K562 (cell line): ENCODE measurements at regions not wholly inside any gene's neighbourhood (a gene's known extent, or its start where the extent isn't known, plus 50 kb on each side); places are given as distances from the start of the nearest gene placed in this dataset.

ENCODE experiments used
- ATAC-seq: fragments of 200-7000 bp; cut with Tn5 transposase; 3 replicates; pipeline ENCODE4 v1.9.1; 2020; ENCODE audit warnings: moderate library complexity
- BruUV-seq: library from RNA; stranded (reverse); fragments of 400-500 nt; replicated peaks from 2 replicates; lab custom pipeline; 2021; lab: Mats Ljungman, UMichigan
- CTCF ChIA-PET: fragments of 300-600 bp; formaldehyde crosslinking; extraction: SDS; loops from one replicate; lab custom pipeline; 2021; ENCODE audit warnings: low intra/inter-chr PET ratio; lab: Yijun Ruan, JAX
- POLR2A ChIA-PET: fragments of 300-600, 350-650 bp; sonication (Branson Sonifier 250); formaldehyde crosslinking; extraction: SDS; loops from one replicate; lab custom pipeline; 2021; ENCODE audit warnings: antibody characterized with exemption, inconsistent platforms; lab: Yijun Ruan, JAX
- DNase-seq, 4 experiments: peaks; one replicate each; pipeline versions ENCODE4 v3.0.0 to v3.0.0-alpha.2; 2011 to 2018; ENCODE audit warnings: low spot score in 3 of 4, mixed read lengths in 3 of 4; ENCODE audit errors: extremely low read depth in 1 of 4
- FAIRE-seq: peaks from 2 replicates; lab custom pipeline; 2011; peaks lifted over from hg19 to GRCh38; lab: Jason Lieb, UNC
- H2AFZ ChIP-seq: 2 replicates; pipeline ENCODE4 v1.6.0; 2011; ENCODE audit warnings: low read depth, low read length, control low read depth, inconsistent platforms
- H3K27ac ChIP-seq: fragments of 200-600 bp; 3 replicates; pipeline ENCODE4 v1.8.0; 2011; ENCODE audit warnings: low read depth, mild to moderate bottlenecking, control low read depth, inconsistent platforms, low read length, moderate library complexity, mixed read lengths; ENCODE audit errors: extremely low read depth
- H3K27me3 ChIP-seq, 2 experiments: fragments of 300-600 bp in 1 of 2; 2 replicates in 1 of 2; 3 replicates in 1 of 2; pipeline versions ENCODE4 v1.6.0 to v1.8.0; 2011; ENCODE audit warnings: inconsistent platforms in 2 of 2, low read length in 2 of 2, mild to moderate bottlenecking in 1 of 2, mixed read lengths in 1 of 2, moderate library complexity in 1 of 2; ENCODE audit not compliant: control insufficient read depth in 2 of 2, insufficient read depth in 2 of 2
- H3K36me3 ChIP-seq: fragments of 300-600 bp; 3 replicates; pipeline ENCODE4 v1.8.0; 2011; ENCODE audit warnings: mild to moderate bottlenecking, low read length, inconsistent platforms; ENCODE audit not compliant: control insufficient read depth, insufficient read depth
- H3K4me1 ChIP-seq, 2 experiments: fragments of 200-600 bp in 1 of 2; replicated peaks in 1 of 2; 2 replicates in 1 of 2; 3 replicates in 1 of 2; pipeline versions ENCODE4 v1.5.1 to v1.8.0; 2011; ENCODE audit warnings: inconsistent platforms in 2 of 2, low read length in 2 of 2, mild to moderate bottlenecking in 1 of 2, mixed read lengths in 1 of 2, moderate library complexity in 1 of 2; ENCODE audit not compliant: control insufficient read depth in 2 of 2, insufficient read depth in 2 of 2
- H3K4me2 ChIP-seq: 2 replicates; pipeline ENCODE4 v1.6.1; 2011; ENCODE audit warnings: low read length, control low read depth, inconsistent platforms, mixed read lengths; ENCODE audit not compliant: insufficient read depth
- H3K4me3 ChIP-seq: fragments of 200-600 bp; sonication (generic), shearing (Covaris generic); 2 replicates; pipeline ENCODE4 v1.5.1; 2016; ENCODE audit warnings: control low read depth, inconsistent platforms
- H3K79me2 ChIP-seq: fragments of 200-600 bp; 3 replicates; pipeline ENCODE4 v1.8.0; 2011; ENCODE audit warnings: low read length, inconsistent platforms; ENCODE audit not compliant: control insufficient read depth, insufficient read depth
- H3K9ac ChIP-seq, 2 experiments: 2 replicates each; pipeline versions ENCODE4 v1.6.0 to v1.6.1; 2011; ENCODE audit warnings: low read depth in 2 of 2, low read length in 2 of 2, control low read depth in 1 of 2, inconsistent platforms in 1 of 2, mild to moderate bottlenecking in 1 of 2, mixed read lengths in 1 of 2; ENCODE audit not compliant: insufficient read depth in 1 of 2
- H3K9me1 ChIP-seq: one replicate; pipeline ENCODE4 v1.6.0; 2011; ENCODE audit warnings: inconsistent platforms, mild to moderate bottlenecking, low read length, moderate library complexity; ENCODE audit not compliant: control insufficient read depth, insufficient read depth
- H3K9me3 ChIP-seq: replicated peaks from 2 replicates; pipeline ENCODE4 v1.5.1; 2011; ENCODE audit warnings: low read depth, low read length, inconsistent platforms; ENCODE audit not compliant: control insufficient read depth, insufficient read depth
- H4K20me1 ChIP-seq: replicated peaks from 2 replicates; pipeline ENCODE4 v1.6.1; 2011; ENCODE audit warnings: low read length, inconsistent platforms, mixed read lengths; ENCODE audit not compliant: control insufficient read depth, insufficient read depth
- AFF1 ChIP-seq, 2 experiments: fragments of 450-650 bp; IDR thresholded peaks; 2 replicates each; pipeline ENCODE4 v1.6.1; 2018; ENCODE audit warnings: mild to moderate bottlenecking in 2 of 2, low read depth in 1 of 2; ENCODE audit not compliant: partially characterized antibody in 2 of 2
- CBFA2T3 ChIP-seq: fragments of 450-650 bp; IDR thresholded peaks from 2 replicates; pipeline ENCODE4 v1.6.1; 2017
- NFXL1 ChIP-seq: fragments of 450-650 bp; formaldehyde crosslinking; IDR thresholded peaks from 2 replicates; pipeline ENCODE4 v1.4.0; 2021; ENCODE audit warnings: mild to moderate bottlenecking
- NRF1 ChIP-seq, 2 experiments: fragments of 450-650 bp; IDR thresholded peaks in 1 of 2; conservative IDR thresholded peaks in 1 of 2; 2 replicates each; pipeline ENCODE4 v1.6.1; 2014; ENCODE audit warnings: mild to moderate bottlenecking in 2 of 2
- SPI1 ChIP-seq: IDR thresholded peaks from 2 replicates; pipeline ENCODE4 v1.6.1; 2011; ENCODE audit warnings: low read depth, low read length, control low read depth, borderline replicate concordance
- ZNF507 ChIP-seq: conservative IDR thresholded peaks from 2 replicates; pipeline ENCODE4 v1.6.1; 2017; ENCODE audit warnings: missing genetic modification characterization, missing compliant biosample characterization
- WGBS: fragments of 100-300 bp; shearing (Covaris generic); methylation state at CpG from one replicate; pipeline ENCODE4 v1.1.6; 2016; ENCODE audit warnings: low coverage, mixed read lengths; ENCODE audit not compliant: insufficient coverage; ENCODE audit errors: missing lambda C conversion rate; 5-methylcytosine and 5-hydroxymethylcytosine counted together
- in situ Hi-C: fragments of 300-500 bp; cut with MboI; formaldehyde crosslinking; loops from 4 replicates; pipeline ENCODE4 v1.15.0; 2018; ENCODE audit warnings: inconsistent platforms, mixed read lengths
- intact Hi-C: fragments of 100-400 bp; cut with micrococcal nuclease; formaldehyde crosslinking; loops from 2 replicates; pipeline ENCODE4 v1.14.2; 2022
- TF ChIP-seq, protein P1 (sequence below): fragments of 450-650 bp; formaldehyde crosslinking; IDR thresholded peaks from 2 replicates; pipeline ENCODE4 v1.4.0; 2022; ENCODE audit warnings: missing genetic modification characterization

DNA sequence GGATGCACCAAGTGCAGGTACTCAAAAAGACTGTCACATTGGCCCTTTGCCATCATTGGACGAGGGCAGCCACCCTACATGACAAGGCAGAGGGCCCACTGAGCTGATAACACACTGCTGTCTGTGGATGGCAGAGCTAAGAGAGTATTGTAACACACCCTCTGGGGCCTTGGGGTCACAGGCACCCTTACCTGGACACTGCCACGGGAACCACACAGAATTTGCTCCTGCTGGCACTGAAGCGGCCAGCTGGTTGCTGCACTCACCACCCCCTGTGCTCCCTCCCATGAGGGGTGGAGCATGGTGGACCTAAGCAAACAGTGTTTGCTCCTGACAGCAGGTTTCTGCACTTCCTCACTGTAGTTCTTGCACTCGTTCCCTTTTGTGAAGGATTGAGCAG is 208.2 kb upstream of the SGO1 start:
- BruUV-seq: no TSS peak
- TF ChIP-seq ZNF507 (tag) (no peak), CBFA2T3 (no peak), SPI1 (peak; percentile 49; the same call in 1 of the 2 replicates), NFXL1 (CRISPR knock-in tag) (no peak)
- TF ChIP-seq, protein P1, sequence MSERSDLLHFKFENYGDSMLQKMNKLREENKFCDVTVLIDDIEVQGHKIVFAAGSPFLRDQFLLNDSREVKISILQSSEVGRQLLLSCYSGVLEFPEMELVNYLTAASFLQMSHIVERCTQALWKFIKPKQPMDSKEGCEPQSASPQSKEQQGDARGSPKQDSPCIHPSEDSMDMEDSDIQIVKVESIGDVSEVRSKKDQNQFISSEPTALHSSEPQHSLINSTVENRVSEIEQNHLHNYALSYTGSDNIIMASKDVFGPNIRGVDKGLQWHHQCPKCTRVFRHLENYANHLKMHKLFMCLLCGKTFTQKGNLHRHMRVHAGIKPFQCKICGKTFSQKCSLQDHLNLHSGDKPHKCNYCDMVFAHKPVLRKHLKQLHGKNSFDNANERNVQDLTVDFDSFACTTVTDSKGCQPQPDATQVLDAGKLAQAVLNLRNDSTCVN: no peak
- in situ Hi-C loops: no loop called here
- Histone ChIP-seq H3K27me3 (0 out of 5 replicates have a peak, but pooled peaks cover 0 to 4% of the 10 kb centered on the region in 2 experiments), H3K4me2 (no peak overlapping the region), H3K4me3 (no peak overlapping the region), H4K20me1 (no peaks in the 10 kb centered on the region), H3K79me2 (no peaks in the 10 kb centered on the region), H3K9me3 (no peaks in the 10 kb centered on the region), H3K9me1 (no peaks in the 10 kb centered on the region), H2AFZ (no peak overlapping the region; the same call in 1 of the 2 replicates), H3K9ac (0 out of 4 replicates have a peak overlapping the region, but pooled peaks of 1 of the 2 experiments have one; percentile 31), H3K27ac (no peak overlapping the region), H3K36me3 (no peaks in the 10 kb centered on the region), H3K4me1 (no peaks in the 10 kb centered on the region; a peak in 1 of 5 replicates)
- POLR2A ChIA-PET: interaction anchor here (0.9 kb wide), 1 partner anchor 12 kb away, joined by 3 read pairs; no protein-coding TSS in a partner anchor
- ATAC-seq (peak; percentile 39; the same call in 1 of the 3 replicates), FAIRE-seq (no peak), DNase-seq (no peak)
- 10% methylated on average over 4 of the region's 4 CpGs for WGBS
- intact Hi-C loops: no loop called here
- CTCF ChIA-PET: no interaction called here

- no peaks in the 10 kb centered on the region for H3K79me2 ChIP-seq
- 2% methylated on average over 3 of the region's 3 CpGs for WGBS
- in situ Hi-C loops: no loop called here
- no peak overlapping the region; the same call in 1 of the 2 replicates for H3K4me2 ChIP-seq
- TF ChIP-seq AFF1 (IDR thresholded peaks at IDR 0.05; ENCODE audit: low read depth in 1 of 2, partially characterized antibody in 2 of 2) (no peak), NRF1 (conservative IDR thresholded peaks at IDR 0.05 in 1 of 2, IDR thresholded peaks at IDR 0.05 in 1 of 2) (peak; percentile 79 to 82)
- ATAC-seq: no peak
- BruUV-seq: no TSS peak
- peak overlapping the region; percentile 72; the same call in 1 of the 2 replicates for H2AFZ ChIP-seq
- ChIA-PET POLR2A (no interaction called here), CTCF (no interaction called here)
- H3K4me3 ChIP-seq: no peak overlapping the region
- no peaks in the 10 kb centered on the region for H3K9me3 ChIP-seq
- no peak overlapping the region for H3K27ac ChIP-seq
- intact Hi-C loops: no loop called here
- DNase-seq: no peak
- H3K9ac ChIP-seq: no peak overlapping the region
- no peaks in the 10 kb centered on the region for H3K9me1 ChIP-seq
- H3K36me3 ChIP-seq: no peaks in the 10 kb centered on the region
- no peaks in the 10 kb centered on the region; a peak in 1 of 5 replicates for H3K4me1 ChIP-seq
- no peaks in the 10 kb centered on the region for H4K20me1 ChIP-seq
- 0 out of 5 replicates have a peak, but pooled peaks cover 0 to 3% of the 10 kb centered on the region in 2 experiments for H3K27me3 ChIP-seq
- FAIRE-seq: no peak
Measured at GRCh38 chr3:20391644-20392043, 205.6 kb upstream of the SGO1 start.
